A673 (cell line): ENCODE measurements at regions not wholly inside any gene's neighbourhood (a gene's known extent, or its start where the extent isn't known, plus 50 kb on each side); places are given as distances from the start of the nearest gene placed in this dataset.

ENCODE experiments used
- BruUV-seq: library from RNA; stranded (reverse); fragments of 400-500 nt; replicated peaks from 2 replicates; lab custom pipeline; 2021; lab: Mats Ljungman, UMichigan
- CTCF ChIA-PET: fragments of 300-600 bp; sonication (Branson Sonifier 250); formaldehyde crosslinking; loops from one replicate; lab custom pipeline; 2022; ENCODE audit warnings: antibody characterized with exemption; lab: Charles Lee
- POLR2A ChIA-PET: fragments of 300-600 bp; sonication (Branson Sonifier 250); formaldehyde crosslinking; loops from one replicate; lab custom pipeline; 2022; ENCODE audit warnings: antibody characterized with exemption; ENCODE audit not compliant: low non-redundant PET; lab: Charles Lee
- DNase-seq: peaks from one replicate; pipeline ENCODE4 v3.0.0-alpha.2; 2015; ENCODE audit warnings: low spot score
- H3K27ac ChIP-seq: fragments of 200-600 bp; sonication (generic); 2 replicates; pipeline ENCODE4 v1.5.1; 2016; ENCODE audit warnings: mixed run types, low read depth, mild to moderate bottlenecking, mixed read lengths, antibody characterized with exemption, low read length; ENCODE audit not compliant: poor library complexity, severe bottlenecking
- H3K27me3 ChIP-seq: fragments of 200-600 bp; sonication (generic); replicated peaks from 2 replicates; pipeline ENCODE4 v1.6.1; 2017; ENCODE audit warnings: mixed run types, low read depth, mild to moderate bottlenecking, mixed read lengths, antibody characterized with exemption, low read length; ENCODE audit not compliant: insufficient read depth, poor library complexity
- H3K36me3 ChIP-seq: fragments of 200-600 bp; sonication (generic); 2 replicates; pipeline ENCODE4 v1.6.1; 2016; ENCODE audit warnings: mixed run types, mild to moderate bottlenecking, mixed read lengths, antibody characterized with exemption, low read length; ENCODE audit not compliant: insufficient read depth, poor library complexity, severe bottlenecking
- H3K4me1 ChIP-seq: fragments of 200-600 bp; sonication (generic); 2 replicates; pipeline ENCODE4 v1.6.1; 2017; ENCODE audit warnings: mixed run types, mild to moderate bottlenecking, mixed read lengths, antibody characterized with exemption, low read length; ENCODE audit not compliant: insufficient read depth, poor library complexity, severe bottlenecking
- H3K4me3 ChIP-seq: fragments of 200-600 bp; sonication (generic); 2 replicates; pipeline ENCODE4 v1.5.1; 2016; ENCODE audit warnings: low read depth, mixed run types, mild to moderate bottlenecking, mixed read lengths, low read length; ENCODE audit not compliant: poor library complexity, severe bottlenecking
- H3K9me3 ChIP-seq: fragments of 200-600 bp; sonication (generic); 2 replicates; pipeline ENCODE4 v1.6.1; 2016; ENCODE audit warnings: mixed run types, low read depth, mild to moderate bottlenecking, mixed read lengths, antibody characterized with exemption, low read length; ENCODE audit not compliant: poor library complexity, severe bottlenecking
- EZH2 ChIP-seq: fragments of 200-600 bp; sonication (generic); IDR thresholded peaks from 2 replicates; pipeline ENCODE4 v1.6.1; 2017; ENCODE audit warnings: borderline replicate concordance, low read depth, mild to moderate bottlenecking, mixed read lengths, antibody characterized with exemption, low read length; ENCODE audit not compliant: poor library complexity, severe bottlenecking
- intact Hi-C: fragments of 100-400 bp; cut with micrococcal nuclease; formaldehyde crosslinking; loops from one replicate; pipeline ENCODE4 v1.10.0; 2022; ENCODE audit not compliant: unreplicated experiment
- TF ChIP-seq, protein P1 (sequence below): fragments of 300-800, 200-600 bp; sonication (generic); conservative IDR thresholded peaks from 2 replicates; pipeline ENCODE4 v1.5.1; 2017; ENCODE audit warnings: low read depth, mild to moderate bottlenecking, antibody characterized with exemption, low read length, moderate library complexity, mixed read lengths

- CTCF ChIA-PET, result no interaction called here
- intact Hi-C loops, result no loop called here
- BruUV-seq, result no TSS peak
Measured at GRCh38 chr2:76546207-76546606, 835.5 kb upstream of the GCFC2 start.

DNA sequence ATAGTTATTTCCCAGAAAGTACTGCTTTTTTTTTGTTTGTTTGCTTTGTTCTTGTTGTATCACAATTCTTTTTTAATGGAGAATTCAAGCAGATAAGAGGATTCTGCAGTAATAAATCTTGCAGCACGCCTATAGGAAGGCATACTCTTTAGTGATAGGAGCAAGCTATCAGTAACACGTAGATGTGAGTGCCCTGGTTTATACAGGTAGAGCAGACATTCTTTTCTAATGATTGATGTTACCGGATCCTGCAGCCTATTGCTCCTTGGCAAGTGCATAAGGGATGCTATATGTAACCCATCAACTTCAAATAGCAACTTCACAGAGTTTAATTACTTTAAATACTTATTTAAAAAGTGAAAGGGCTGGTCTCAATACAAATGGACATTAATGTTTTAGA lies 834.2 kb upstream of the GCFC2 start:
- Histone ChIP-seq H3K27ac (no peak overlapping the region), H3K9me3 (no peaks in the 10 kb centered on the region), H3K4me3 (no peak overlapping the region), H3K36me3 (no peaks in the 10 kb centered on the region), H3K4me1 (no peaks in the 10 kb centered on the region), H3K27me3 (no peaks in the 10 kb centered on the region)
- CTCF ChIA-PET, result no interaction called here
- DNase-seq, result no peak
- intact Hi-C loops, result no loop called here
- no peak for TF ChIP-seq EZH2
- TF ChIP-seq, protein P1, sequence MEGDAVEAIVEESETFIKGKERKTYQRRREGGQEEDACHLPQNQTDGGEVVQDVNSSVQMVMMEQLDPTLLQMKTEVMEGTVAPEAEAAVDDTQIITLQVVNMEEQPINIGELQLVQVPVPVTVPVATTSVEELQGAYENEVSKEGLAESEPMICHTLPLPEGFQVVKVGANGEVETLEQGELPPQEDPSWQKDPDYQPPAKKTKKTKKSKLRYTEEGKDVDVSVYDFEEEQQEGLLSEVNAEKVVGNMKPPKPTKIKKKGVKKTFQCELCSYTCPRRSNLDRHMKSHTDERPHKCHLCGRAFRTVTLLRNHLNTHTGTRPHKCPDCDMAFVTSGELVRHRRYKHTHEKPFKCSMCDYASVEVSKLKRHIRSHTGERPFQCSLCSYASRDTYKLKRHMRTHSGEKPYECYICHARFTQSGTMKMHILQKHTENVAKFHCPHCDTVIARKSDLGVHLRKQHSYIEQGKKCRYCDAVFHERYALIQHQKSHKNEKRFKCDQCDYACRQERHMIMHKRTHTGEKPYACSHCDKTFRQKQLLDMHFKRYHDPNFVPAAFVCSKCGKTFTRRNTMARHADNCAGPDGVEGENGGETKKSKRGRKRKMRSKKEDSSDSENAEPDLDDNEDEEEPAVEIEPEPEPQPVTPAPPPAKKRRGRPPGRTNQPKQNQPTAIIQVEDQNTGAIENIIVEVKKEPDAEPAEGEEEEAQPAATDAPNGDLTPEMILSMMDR, result no peak
- no TSS peak for BruUV-seq
- POLR2A ChIA-PET, result no interaction called here

More at GRCh38 chr2:76546207-76546606, 835.5 kb upstream of the GCFC2 start:
- H3K27ac ChIP-seq, result no peak overlapping the region
- H3K36me3 ChIP-seq, result no peaks in the 10 kb centered on the region
- no peak for TF ChIP-seq EZH2
- TF ChIP-seq, protein P1, result no peak
- POLR2A ChIA-PET, result no interaction called here
- no peak for DNase-seq
- H3K4me1 ChIP-seq, result no peaks in the 10 kb centered on the region
- H3K9me3 ChIP-seq, result no peaks in the 10 kb centered on the region
- no peak overlapping the region for H3K4me3 ChIP-seq
- H3K27me3 ChIP-seq, result no peaks in the 10 kb centered on the region

DNA sequence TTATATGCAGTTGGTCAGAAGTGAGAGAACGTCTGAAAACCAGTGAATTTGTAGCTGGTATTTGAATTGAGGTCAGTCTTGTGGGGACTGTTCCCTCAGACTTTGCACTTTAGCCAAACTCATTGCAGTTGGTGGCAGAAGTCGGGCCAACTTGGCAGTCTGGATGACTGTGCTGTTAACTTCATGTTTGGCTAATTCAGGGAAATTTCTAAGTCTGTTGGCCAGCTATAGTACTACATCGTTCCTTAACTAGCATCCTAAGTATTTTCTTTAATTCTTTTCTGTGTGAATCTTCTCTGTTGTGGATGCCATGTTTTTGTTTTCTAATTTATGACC lies 806.8 kb upstream of the GCFC2 start:
- Histone ChIP-seq H3K4me3 (no peak overlapping the region), H3K36me3 (no peaks in the 10 kb centered on the region), H3K27ac (no peak overlapping the region), H3K27me3 (no peaks in the 10 kb centered on the region), H3K4me1 (no peaks in the 10 kb centered on the region), H3K9me3 (no peaks in the 10 kb centered on the region)
- intact Hi-C loops, result no loop called here
- DNase-seq, result no peak
- CTCF ChIA-PET, result no interaction called here
- BruUV-seq, result no TSS peak
- POLR2A ChIA-PET, result no interaction called here
- TF ChIP-seq EZH2, result no peak
- TF ChIP-seq, protein P1, result no peak
